GM06990 (cell line): ENCODE measurements at regions not wholly inside any gene's neighbourhood (a gene's known extent, or its start where the extent isn't known, plus 50 kb on each side); places are given as distances from the start of the nearest gene placed in this dataset.

Experiments used
- DNase-seq: peaks from one replicate; pipeline ENCODE4 v3.0.0-alpha.2; 2011; ENCODE audit not compliant: insufficient read length; ENCODE audit errors: extremely low read depth
- H3K27me3 ChIP-seq: replicated peaks from 2 replicates; pipeline ENCODE4 v1.6.0; 2011; ENCODE audit warnings: low read length; ENCODE audit not compliant: control insufficient read depth, insufficient read depth
- H3K36me3 ChIP-seq: 2 replicates; pipeline ENCODE4 v1.5.1; 2011; ENCODE audit warnings: low read length; ENCODE audit not compliant: control insufficient read depth, insufficient read depth
- H3K4me3 ChIP-seq: replicated peaks from 2 replicates; pipeline ENCODE4 v1.5.1; 2011; ENCODE audit warnings: low read depth, mild to moderate bottlenecking, control low read depth, low read length
- TF ChIP-seq, protein P1 (sequence below): IDR thresholded peaks from 2 replicates; pipeline ENCODE4 v1.5.1; 2011; ENCODE audit warnings: low read length, control low read depth, mild to moderate bottlenecking, inconsistent platforms; ENCODE audit not compliant: insufficient read depth, poor library complexity, severe bottlenecking

DNA sequence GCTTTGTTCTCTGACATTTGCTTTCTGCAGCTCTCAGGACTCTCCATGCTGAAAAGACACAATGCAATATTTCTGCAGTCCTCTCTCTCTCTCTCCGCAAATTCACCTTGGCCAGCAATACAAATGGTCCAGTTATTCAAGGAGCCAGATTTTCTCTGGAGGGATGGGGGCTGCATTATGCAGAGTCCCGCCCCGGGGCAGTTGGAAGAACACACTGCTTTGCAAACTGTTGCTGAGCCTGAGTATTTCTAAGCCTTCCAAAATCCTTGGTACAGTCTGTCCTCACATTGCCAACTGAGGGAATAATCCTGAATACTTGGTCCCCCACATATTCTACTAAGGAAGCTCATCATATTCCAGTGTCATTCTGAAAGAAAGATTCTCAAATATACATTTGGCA lies 94.3 kb upstream of the ZC3H12C start:
- TF ChIP-seq, protein P1, sequence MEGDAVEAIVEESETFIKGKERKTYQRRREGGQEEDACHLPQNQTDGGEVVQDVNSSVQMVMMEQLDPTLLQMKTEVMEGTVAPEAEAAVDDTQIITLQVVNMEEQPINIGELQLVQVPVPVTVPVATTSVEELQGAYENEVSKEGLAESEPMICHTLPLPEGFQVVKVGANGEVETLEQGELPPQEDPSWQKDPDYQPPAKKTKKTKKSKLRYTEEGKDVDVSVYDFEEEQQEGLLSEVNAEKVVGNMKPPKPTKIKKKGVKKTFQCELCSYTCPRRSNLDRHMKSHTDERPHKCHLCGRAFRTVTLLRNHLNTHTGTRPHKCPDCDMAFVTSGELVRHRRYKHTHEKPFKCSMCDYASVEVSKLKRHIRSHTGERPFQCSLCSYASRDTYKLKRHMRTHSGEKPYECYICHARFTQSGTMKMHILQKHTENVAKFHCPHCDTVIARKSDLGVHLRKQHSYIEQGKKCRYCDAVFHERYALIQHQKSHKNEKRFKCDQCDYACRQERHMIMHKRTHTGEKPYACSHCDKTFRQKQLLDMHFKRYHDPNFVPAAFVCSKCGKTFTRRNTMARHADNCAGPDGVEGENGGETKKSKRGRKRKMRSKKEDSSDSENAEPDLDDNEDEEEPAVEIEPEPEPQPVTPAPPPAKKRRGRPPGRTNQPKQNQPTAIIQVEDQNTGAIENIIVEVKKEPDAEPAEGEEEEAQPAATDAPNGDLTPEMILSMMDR = no peak
- Histone ChIP-seq H3K27me3 (no peaks in the 10 kb centered on the region), H3K4me3 (no peak overlapping the region), H3K36me3 (no peaks in the 10 kb centered on the region)
- no peak for DNase-seq

DNA sequence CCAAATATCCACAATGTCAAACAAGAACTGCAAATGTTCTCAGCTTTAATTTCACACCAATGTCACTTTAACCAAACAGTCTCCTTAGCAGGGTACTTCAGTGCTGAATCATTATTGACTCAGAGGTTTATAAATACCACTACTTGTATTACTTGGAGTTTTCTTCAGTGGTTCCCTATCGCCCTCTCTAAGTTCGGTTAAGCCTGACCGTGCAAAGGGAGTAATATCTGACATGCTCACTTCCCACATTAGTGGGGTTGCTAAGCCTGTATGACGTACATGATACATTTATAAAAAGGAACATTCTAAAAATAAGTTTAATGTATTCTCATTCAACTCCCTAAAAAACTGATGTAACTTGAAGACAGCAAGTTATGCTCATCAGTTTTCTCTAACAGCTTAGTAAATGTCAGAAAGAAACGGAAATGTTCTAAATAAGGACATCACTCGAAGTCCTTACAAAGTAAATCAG lies 93.1 kb upstream of the ZC3H12C start:
- peak; percentile 68 for DNase-seq
- TF ChIP-seq, protein P1 = no peak
- Histone ChIP-seq H3K36me3 (no peaks in the 10 kb centered on the region), H3K4me3 (no peak overlapping the region), H3K27me3 (no peaks in the 10 kb centered on the region)

DNA sequence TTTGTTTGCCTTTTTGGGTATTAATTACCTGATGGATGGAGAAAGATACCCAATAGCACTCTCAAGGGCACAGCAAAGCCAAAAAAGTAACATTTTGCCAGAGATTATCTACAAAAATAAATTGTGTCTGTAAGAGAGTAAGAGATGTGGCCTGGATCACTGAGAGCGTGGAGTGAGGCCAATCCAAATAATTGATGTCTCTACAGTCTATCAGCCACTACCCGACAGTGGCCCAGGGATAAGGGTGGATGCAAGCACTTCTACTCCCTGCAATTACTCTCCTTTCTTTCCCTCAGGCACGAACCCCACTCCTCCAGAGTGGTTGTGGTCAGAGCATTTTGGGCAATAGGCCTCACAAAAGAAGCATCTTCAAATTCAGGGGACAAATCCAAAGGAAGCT lies 92.3 kb upstream of the ZC3H12C start:
- TF ChIP-seq, protein P1 = no peak
- no peak overlapping the region for H3K4me3 ChIP-seq
- DNase-seq = no peak
- H3K36me3 ChIP-seq = no peaks in the 10 kb centered on the region
- H3K27me3 ChIP-seq = no peaks in the 10 kb centered on the region

DNA sequence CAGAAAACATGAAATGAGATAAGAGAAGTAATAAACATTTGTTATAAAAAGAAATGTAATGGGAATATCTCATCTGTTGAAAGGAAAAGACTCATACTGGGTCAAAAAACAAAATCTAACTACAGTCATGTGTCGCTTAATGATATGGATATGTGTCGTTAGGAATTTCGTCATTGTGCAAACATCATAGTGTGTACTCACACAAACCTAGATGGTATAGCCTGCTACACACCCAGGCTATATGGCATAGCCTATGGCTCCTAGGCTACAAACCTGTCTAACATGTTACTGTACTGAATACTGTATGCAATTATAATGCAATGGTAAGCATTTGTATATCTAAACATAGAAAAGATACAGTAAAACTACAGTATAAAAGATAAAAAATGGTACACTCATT lies 89.8 kb upstream of the ZC3H12C start:
- Histone ChIP-seq H3K27me3 (no peaks in the 10 kb centered on the region), H3K4me3 (no peak overlapping the region), H3K36me3 (no peaks in the 10 kb centered on the region)
- no peak for DNase-seq
- TF ChIP-seq, protein P1 = no peak

DNA sequence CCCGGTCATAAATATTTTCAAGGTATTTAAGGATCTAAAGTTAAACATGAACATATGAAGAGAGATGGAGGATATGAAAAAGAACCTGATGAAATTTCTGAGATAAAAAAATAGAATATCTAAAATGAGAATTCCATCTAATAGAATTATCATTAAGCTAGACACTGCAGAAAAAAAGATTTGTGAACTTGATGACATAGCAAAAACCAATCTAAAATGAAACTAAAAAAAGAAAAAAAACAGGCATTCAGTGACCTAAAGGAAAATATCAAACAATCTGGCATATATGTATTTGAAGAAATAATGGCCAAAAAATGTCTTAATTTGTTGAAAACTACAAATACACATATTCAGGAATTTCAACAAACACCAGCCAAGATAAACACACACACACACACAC lies 81.6 kb upstream of the ZC3H12C start:
- H3K36me3 ChIP-seq = no peaks in the 10 kb centered on the region
- DNase-seq = no peak
- TF ChIP-seq, protein P1 = no peak
- H3K27me3 ChIP-seq = no peaks in the 10 kb centered on the region
- H3K4me3 ChIP-seq = no peak overlapping the region

DNA sequence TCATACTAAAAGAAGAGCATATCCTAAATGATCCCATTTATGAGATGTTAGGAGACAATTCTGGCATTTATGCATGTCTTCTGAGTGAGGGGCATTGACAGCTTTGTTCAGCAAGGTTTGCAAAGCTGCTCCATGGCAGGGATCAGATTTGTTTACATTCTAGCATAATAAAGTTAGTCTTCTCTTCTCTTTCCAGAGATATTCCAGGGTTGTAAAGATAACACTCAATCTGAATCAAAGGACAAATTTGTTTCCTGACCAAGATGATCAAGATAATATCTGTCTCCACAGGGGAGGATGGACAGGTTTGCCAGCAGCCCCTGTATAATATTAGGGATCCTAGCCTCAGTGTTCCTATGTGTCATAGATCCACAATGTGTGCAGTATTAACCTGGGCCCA lies 77.5 kb upstream of the ZC3H12C start:
- no peaks in the 10 kb centered on the region for H3K27me3 ChIP-seq
- no peak for DNase-seq
- TF ChIP-seq, protein P1 = no peak
- H3K4me3 ChIP-seq = no peak overlapping the region
- no peaks in the 10 kb centered on the region for H3K36me3 ChIP-seq
